Nephron progenitor cell (in vitro differentiated cells): ENCODE measurements at regions not wholly inside any gene's neighbourhood (a gene's known extent, or its start where the extent isn't known, plus 50 kb on each side); places are given as distances from the start of the nearest gene placed in this dataset.

ENCODE experiments used
- DNase-seq: peaks from one replicate; pipeline ENCODE4 v3.0.0; 2021
- H3K27ac Mint-ChIP-seq: 2 replicates; pipeline ENCODE4 v1.8.0; 2021; ENCODE audit warnings: mild to moderate bottlenecking, moderate library complexity, mixed read lengths
- H3K27me3 Mint-ChIP-seq: 2 replicates; pipeline ENCODE4 v1.8.0; 2021; ENCODE audit warnings: mild to moderate bottlenecking, low read depth, mixed read lengths; ENCODE audit not compliant: poor library complexity
- H3K36me3 Mint-ChIP-seq: 2 replicates; pipeline ENCODE4 v1.8.0; 2021; ENCODE audit warnings: low read depth, mixed read lengths
- H3K4me1 Mint-ChIP-seq: 2 replicates; pipeline ENCODE4 v1.8.0; 2021; ENCODE audit warnings: mixed read lengths
- H3K4me3 Mint-ChIP-seq: 2 replicates; pipeline ENCODE4 v1.8.0; 2021; ENCODE audit warnings: mild to moderate bottlenecking, moderate library complexity, mixed read lengths
- H3K9me3 Mint-ChIP-seq: 2 replicates; pipeline ENCODE4 v1.8.0; 2021; ENCODE audit warnings: mild to moderate bottlenecking, moderate library complexity, mixed read lengths
- TF ChIP-seq, protein P1 (sequence below): fragments of 200-600 bp; sonication (generic); IDR thresholded peaks from 2 replicates; pipeline ENCODE4 v1.5.0; 2021; ENCODE audit warnings: antibody characterized with exemption

DNA sequence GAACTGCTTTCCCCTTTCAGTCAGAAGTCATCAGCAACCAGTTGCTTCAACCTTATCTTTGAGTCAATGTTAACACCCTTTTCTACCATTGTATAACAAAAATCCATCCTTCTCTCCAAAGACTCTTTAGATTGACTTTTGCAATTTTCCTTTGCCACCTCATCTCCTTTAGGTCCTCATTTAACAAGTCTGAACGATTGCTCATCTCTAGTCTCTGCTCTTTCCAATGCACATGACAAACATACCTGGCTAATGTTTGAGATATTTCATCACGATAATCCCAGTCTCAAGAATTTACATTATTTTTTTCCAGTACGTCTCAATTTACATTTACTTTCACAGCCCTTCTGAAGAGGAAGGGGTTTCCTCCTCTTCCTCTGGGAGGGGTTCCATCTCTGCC lies 127.5 kb downstream of the KLF12 start:
- DNase-seq = no peak
- H3K27me3 Mint-ChIP-seq = peaks cover 4% of the 10 kb centered on the region
- no peaks in the 10 kb centered on the region for H3K9me3 Mint-ChIP-seq
- TF ChIP-seq, protein P1, sequence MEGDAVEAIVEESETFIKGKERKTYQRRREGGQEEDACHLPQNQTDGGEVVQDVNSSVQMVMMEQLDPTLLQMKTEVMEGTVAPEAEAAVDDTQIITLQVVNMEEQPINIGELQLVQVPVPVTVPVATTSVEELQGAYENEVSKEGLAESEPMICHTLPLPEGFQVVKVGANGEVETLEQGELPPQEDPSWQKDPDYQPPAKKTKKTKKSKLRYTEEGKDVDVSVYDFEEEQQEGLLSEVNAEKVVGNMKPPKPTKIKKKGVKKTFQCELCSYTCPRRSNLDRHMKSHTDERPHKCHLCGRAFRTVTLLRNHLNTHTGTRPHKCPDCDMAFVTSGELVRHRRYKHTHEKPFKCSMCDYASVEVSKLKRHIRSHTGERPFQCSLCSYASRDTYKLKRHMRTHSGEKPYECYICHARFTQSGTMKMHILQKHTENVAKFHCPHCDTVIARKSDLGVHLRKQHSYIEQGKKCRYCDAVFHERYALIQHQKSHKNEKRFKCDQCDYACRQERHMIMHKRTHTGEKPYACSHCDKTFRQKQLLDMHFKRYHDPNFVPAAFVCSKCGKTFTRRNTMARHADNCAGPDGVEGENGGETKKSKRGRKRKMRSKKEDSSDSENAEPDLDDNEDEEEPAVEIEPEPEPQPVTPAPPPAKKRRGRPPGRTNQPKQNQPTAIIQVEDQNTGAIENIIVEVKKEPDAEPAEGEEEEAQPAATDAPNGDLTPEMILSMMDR = no peak
- H3K36me3 Mint-ChIP-seq = peaks cover 6% of the 10 kb centered on the region
- H3K4me1 Mint-ChIP-seq = no peaks in the 10 kb centered on the region
- H3K4me3 Mint-ChIP-seq = no peak overlapping the region
- no peak overlapping the region for H3K27ac Mint-ChIP-seq

DNA sequence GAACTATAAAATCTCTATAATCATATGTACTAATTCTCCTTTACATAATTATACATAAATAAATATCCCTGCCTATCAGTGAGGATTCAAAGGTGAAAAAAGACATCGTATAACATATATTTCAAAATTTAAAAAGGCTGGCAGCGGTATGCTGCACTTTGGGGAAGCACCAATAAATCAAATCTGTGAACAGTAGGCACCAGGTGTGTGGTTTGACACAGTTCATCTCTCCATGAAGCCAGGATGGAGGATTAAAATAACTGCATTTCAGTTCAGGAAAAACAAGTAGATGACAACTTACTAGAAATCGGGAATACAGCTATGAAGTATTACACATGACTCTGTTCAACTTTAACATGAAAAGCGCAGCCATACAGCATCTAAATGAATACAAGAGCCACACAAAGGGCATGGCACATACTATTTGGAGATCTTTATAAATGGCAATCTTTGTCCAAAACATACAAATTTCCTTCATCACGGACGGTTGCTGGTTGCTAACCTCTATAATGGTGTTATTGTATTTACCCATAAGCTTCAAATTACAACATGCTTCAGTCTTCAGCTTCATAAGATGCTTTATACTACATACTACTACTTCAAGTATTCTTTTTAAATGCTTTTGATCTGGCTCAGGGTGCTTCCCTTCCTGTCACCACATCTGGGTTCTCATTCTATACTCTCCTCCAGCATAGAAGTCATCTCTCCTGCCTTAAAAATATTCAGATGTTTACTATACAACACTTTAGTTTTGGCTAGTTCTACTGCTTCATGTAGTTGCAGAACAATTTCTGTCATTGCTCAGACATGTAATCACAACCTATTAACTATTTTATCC lies 128.7 kb downstream of the KLF12 start:
- no peak overlapping the region for H3K27ac Mint-ChIP-seq
- no peak overlapping the region for H3K4me3 Mint-ChIP-seq
- TF ChIP-seq, protein P1 = no peak
- no peaks in the 10 kb centered on the region for H3K4me1 Mint-ChIP-seq
- DNase-seq = no peak
- peaks cover 6% of the 10 kb centered on the region for H3K36me3 Mint-ChIP-seq
- peaks cover 4% of the 10 kb centered on the region for H3K27me3 Mint-ChIP-seq
- no peaks in the 10 kb centered on the region for H3K9me3 Mint-ChIP-seq

DNA sequence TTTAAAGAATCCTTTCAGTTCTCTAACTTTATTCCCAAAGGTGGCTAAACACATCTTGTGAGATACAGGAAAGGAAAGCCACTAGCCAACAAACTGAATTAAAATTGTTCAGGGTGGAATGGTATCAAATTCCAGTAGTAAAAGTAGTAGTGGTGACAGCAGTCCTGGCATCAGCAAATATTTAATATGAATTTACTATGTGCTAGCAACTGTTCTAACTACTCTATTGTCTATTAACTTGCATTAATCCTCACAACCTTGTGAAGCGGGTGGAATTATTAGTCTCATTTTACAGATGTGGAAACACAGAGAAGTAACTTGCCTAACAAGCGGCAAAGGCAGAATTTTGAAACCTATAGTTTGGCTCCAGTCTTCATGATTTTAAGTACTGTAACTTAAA lies 130.1 kb downstream of the KLF12 start:
- DNase-seq = no peak
- Mint-ChIP-seq H3K4me1 (no peaks in the 10 kb centered on the region), H3K27me3 (peaks cover 4% of the 10 kb centered on the region), H3K4me3 (no peak overlapping the region), H3K9me3 (no peaks in the 10 kb centered on the region), H3K36me3 (peaks cover 6% of the 10 kb centered on the region), H3K27ac (no peak overlapping the region)
- TF ChIP-seq, protein P1 = no peak

DNA sequence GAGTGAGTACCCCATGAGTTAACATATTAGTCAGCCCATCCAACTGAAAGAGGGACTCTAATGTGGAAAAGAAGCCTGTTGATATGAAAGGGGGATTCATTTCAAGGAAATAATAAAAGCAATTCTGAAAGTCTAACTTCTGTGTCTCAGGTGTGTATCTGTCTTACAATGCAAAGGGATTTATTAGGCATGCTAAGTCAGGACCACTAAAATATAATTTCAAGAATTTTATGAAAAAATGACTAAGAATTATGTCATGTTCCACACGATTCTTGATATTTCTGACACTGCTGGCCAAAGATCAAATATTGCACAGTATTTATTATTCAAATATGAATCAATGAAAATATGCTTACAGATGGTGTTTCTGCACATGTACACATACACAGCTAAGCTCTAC lies 130.8 kb downstream of the KLF12 start:
- TF ChIP-seq, protein P1 = no peak
- no peaks in the 10 kb centered on the region for H3K9me3 Mint-ChIP-seq
- no peaks in the 10 kb centered on the region for H3K4me1 Mint-ChIP-seq
- H3K27ac Mint-ChIP-seq = no peak overlapping the region
- no peak for DNase-seq
- H3K27me3 Mint-ChIP-seq = peaks cover 4% of the 10 kb centered on the region
- peaks cover 6% of the 10 kb centered on the region for H3K36me3 Mint-ChIP-seq
- H3K4me3 Mint-ChIP-seq = no peak overlapping the region

DNA sequence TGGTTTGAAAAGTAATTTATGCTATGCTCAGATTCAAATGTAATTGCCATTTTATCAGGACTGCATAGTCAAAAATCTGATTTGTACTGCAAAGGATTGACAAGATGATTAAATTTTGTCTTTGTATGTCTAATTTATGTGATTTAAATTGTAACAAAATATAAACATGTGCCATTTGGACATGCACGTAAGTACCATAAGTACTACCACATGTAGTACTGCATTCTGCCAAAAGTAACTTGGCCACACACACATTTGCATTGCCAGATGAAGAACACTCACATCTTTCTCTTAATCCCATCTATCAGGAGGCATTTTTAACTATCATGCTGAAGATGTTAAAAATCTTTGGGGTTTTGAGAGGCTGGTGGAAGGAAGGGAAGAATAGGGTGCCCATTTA lies 133.3 kb downstream of the KLF12 start:
- TF ChIP-seq, protein P1 = no peak
- DNase-seq = no peak
- no peak overlapping the region for H3K4me3 Mint-ChIP-seq
- H3K9me3 Mint-ChIP-seq = no peaks in the 10 kb centered on the region
- H3K27ac Mint-ChIP-seq = no peak overlapping the region
- no peaks in the 10 kb centered on the region for H3K36me3 Mint-ChIP-seq
- no peaks in the 10 kb centered on the region for H3K4me1 Mint-ChIP-seq
- no peaks in the 10 kb centered on the region for H3K27me3 Mint-ChIP-seq

DNA sequence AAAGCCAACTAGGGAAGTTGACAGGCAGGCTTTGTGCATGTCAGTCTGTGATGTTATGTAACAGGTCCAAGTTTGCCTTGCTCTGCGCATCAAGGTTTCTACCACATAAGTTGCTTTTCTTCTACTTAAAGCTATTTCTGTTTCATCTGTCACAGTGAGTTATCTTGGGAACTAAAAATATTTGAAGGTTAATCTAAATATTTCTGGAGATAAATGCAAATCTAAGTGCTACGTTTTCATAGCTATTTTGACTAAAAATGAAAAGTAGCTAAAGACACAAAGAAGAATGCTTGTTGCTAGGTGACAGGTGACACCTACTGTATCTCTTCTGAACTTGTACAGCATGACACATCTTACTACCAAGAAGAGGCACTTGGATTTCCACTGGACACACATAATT lies 135.6 kb downstream of the KLF12 start:
- Mint-ChIP-seq H3K27me3 (no peaks in the 10 kb centered on the region), H3K9me3 (no peaks in the 10 kb centered on the region), H3K36me3 (peaks cover 4% of the 10 kb centered on the region), H3K4me3 (no peak overlapping the region), H3K4me1 (no peaks in the 10 kb centered on the region), H3K27ac (no peak overlapping the region)
- no peak for DNase-seq
- TF ChIP-seq, protein P1 = no peak
